ENCODE measurements at regions not wholly inside any gene's neighbourhood (a gene's known extent, or its start where the extent isn't known, plus 50 kb on each side); places are given as distances from the start of the nearest gene placed in this dataset.
"Not testable (repeated sequence)": the region's sequence is repeated elsewhere in the genome, so short reads cannot be mapped to it uniquely, and the experiment has no call there.

DNA sequence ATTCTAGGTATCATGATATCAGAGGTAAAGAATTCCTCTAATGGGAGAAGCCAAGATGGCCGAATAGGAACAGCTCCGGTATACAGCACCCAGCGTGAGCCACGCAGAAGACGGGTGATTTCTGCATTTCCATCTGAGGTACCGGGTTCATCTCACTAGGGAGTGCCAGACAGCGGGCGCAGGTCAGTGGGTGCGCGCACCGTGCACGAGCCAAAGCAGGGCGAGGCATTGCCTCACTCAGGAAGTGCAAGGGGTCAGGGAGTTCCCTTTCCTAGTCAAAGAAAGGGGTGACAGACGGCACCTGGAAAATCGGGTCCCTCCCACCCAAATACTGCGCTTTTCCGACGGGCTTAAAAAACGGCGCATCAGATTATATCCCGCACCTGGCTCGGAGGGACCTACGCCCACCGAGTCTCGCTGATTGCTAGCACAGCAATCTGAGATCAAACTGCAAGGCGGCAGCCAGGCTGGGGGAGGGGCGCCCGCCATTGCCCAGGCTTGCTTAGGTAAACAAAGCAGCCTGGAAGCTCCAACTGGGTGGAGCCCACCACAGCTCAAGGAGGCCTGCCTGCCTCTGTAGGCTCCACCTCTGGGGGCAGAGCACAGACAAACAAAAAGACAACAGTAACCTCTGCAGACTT is 70.4 kb upstream of the ALCAM start:
- DNase-seq: not testable (repeated sequence)

DNA sequence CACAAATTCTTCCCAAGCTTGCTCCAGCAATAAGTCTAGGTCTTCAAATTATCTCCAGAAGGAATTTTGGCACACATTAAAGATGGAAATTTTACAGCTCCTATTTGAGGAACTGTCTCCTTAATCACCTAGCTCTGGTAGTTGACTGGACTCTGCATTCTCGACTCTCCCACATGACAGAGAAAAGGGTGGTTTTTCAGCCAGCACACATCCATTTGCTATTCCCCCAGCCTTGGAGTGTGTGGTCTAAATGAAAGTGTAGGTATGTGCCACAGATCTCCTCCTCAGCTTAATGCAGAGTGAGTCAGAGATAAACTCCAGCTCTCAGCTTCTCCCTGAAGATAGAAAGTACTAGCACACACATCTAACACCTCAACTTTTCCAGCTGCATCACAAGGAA is 62.2 kb upstream of the ALCAM start:
- no peak for DNase-seq

DNA sequence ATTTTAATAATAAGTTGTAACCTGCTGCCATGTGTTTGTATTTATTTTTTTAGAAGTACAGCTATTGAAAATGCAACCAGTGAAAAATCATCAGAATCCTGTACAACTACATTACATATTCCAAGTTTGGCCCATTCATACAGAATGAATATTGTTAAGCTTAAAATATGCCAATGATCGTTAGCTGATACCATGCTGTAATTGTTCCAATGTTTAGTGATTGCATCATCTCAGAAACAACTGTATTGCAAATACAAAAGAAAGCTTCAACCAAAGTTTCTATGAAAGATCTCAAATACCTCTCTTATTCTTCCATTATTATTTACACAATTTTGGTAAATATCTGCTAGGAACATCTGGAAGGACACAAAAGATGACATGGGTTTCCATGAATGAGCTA is 51.6 kb upstream of the ALCAM start:
- DNase-seq: no peak

DNA sequence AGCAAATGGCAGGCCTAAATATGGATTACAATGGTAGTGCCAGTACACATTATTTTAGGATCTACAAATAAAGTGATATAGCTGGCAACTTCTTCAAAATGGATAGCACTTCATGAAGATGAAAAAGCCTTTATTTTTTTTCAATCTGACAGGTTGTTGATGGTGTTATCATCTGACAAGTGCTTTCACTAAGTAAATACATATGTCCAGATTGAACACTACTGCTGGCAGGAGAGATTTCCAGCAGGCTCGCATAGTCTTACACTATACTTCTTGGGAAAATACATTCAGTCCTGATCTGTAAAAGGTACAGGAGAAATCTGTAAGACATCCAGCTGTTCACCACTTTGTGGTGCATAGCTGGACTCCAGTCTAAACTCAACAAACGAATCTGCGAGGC is 50.9 kb upstream of the ALCAM start:
- no peak for DNase-seq

DNA sequence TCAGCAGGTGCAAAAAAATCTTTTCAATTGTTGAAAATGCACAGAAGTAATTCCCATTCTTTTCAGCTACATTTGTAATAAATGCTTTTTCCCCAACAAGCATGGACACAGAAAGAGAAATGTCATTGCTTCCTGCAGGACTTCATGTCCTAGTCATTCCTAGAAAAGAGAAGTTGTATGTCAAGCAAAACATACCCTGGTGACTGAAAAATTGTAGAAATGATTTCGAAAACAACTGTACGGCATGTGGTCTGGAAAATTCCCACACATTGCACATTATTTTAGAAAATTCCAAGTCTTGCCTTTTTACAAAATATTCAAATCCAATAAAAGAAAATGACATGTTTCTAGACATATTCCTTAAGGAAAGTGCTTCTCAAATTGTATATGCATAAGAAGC is 50.4 kb upstream of the ALCAM start:
- no peak for DNase-seq
